Psoas muscle (tissue), 7 donors: ENCODE measurements at regions not wholly inside any gene's neighbourhood (a gene's known extent, or its start where the extent isn't known, plus 50 kb on each side); places are given as distances from the start of the nearest gene placed in this dataset.

ENCODE experiments used
- ATAC-seq, 4 donors: fragments of 200-7000 bp; cut with Tn5 transposase; one replicate each; pipeline ENCODE4 v1.9.1; 2020; ENCODE audit warnings: moderate library complexity in 3 of 4, mild to moderate bottlenecking in 2 of 4
- DNase-seq, 2 donors: peaks; one replicate each; pipeline ENCODE4 v3.0.0-alpha.2; 2020
- H3K27ac ChIP-seq: fragments of 200-600 bp; one replicate; pipeline ENCODE4 v1.8.0; 2022
- H3K27me3 ChIP-seq, 3 donors: fragments of 200-600 bp in 1 of 3; one replicate each; pipeline versions ENCODE4 v1.6.1 to v1.8.0; 2013 to 2022; ENCODE audit warnings: low read length in 2 of 3, mild to moderate bottlenecking in 2 of 3, moderate library complexity in 1 of 3; ENCODE audit not compliant: insufficient read depth in 3 of 3
- H3K36me3 ChIP-seq, 2 donors: fragments of 200-600 bp in 1 of 2; one replicate each; pipeline versions ENCODE4 v1.6.1 to v1.8.0; 2013 to 2022; ENCODE audit warnings: low read depth in 1 of 2, mild to moderate bottlenecking in 1 of 2, moderate library complexity in 1 of 2; ENCODE audit not compliant: insufficient read depth in 1 of 2
- H3K4me1 ChIP-seq: fragments of 200-600 bp; one replicate; pipeline ENCODE4 v1.8.0; 2022
- H3K4me3 ChIP-seq: fragments of 200-600 bp; one replicate; pipeline ENCODE4 v1.8.0; 2022; ENCODE audit warnings: mild to moderate bottlenecking
- H3K9me3 ChIP-seq: fragments of 200-600 bp; one replicate; pipeline ENCODE4 v1.8.0; 2022
- CTCF ChIP-seq: fragments of 200-600 bp; IDR thresholded peaks from one replicate; pipeline ENCODE4 v1.8.0; 2022; ENCODE audit warnings: antibody characterized with exemption
- WGBS, 3 donors: extraction: QIAGEN DNeasy Blood & Tissue Kit; methylation state at CpG; one replicate each; pipeline versions ENCODE4 v1.1.6 to v1.1.7; 2013; 5-methylcytosine and 5-hydroxymethylcytosine counted together
- intact Hi-C, 2 donors: fragments of 100-400 bp; cut with DNase I; formaldehyde crosslinking; loops; one replicate each; pipeline versions ENCODE4 v1.11.0 to v1.14.2; 2022
- donor health status: healthy with polysubstance abuse.
- donor health status: DM: no; HTN: no; CAD: no; lungs with moderate emphysema.
- donor health status: Bipolar disorder and iron deficiency.
- donor health status: healthy.
- donor health status: DM: yes; HTN: yes; CAD: no.
- donor health status: DM: no; HTN: no; CAD: no.
- donor health status: DM: yes; HTN: yes; CAD: no.

DNA sequence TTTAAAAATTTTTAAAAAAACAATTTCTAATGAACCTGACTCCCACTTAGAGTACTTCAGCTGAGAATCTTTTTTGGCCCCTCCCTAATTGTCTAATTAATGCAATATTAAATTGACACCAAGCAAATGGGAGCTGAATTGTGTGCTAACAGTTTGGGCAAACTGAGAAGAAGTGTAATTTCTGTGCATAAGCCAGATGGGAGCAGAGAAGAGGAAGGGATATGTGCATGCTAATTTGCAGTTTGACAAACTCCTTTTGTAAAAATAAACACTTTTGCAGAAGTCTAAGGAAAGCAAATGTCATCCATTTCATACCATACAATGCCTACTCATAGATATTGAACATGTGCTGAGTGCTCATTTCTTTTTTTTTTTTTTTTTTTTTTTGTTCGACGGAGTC, 332.0 kb downstream of the CYRIA start:
- WGBS, 3 donors, result 50 to 93% (median 71%) methylated on average over 2 of the region's 2 CpGs
- no peak for ATAC-seq
- no peaks in the 10 kb centered on the region for H3K27me3 ChIP-seq

GRCh38 chr2:16332681-16333557, 332.7 kb downstream of the CYRIA start:
- Histone ChIP-seq H3K4me3 (no peak overlapping the region), H3K36me3 (no peaks in the 10 kb centered on the region), H3K4me1 (no peaks in the 10 kb centered on the region), H3K9me3 (no peaks in the 10 kb centered on the region), H3K27me3 (no peaks in the 10 kb centered on the region), H3K27ac (no peak overlapping the region)
- 33 to 45% (median 34%) methylated on average over 8 of the region's 8 CpGs for WGBS, 3 donors
- intact Hi-C loops, result no loop called here
- ATAC-seq (peak in 1 of 4 donors; percentile 30), DNase-seq (no peak)
- no peak for TF ChIP-seq CTCF

More for the DNA sequence above, 332.0 kb downstream of the CYRIA start:
- H3K36me3 ChIP-seq, result no peaks in the 10 kb centered on the region
- H3K9me3 ChIP-seq, result no peaks in the 10 kb centered on the region
- TF ChIP-seq CTCF, result no peak
- H3K27ac ChIP-seq, result no peak overlapping the region
- no peak for DNase-seq
- intact Hi-C loops, result no loop called here
- no peak overlapping the region for H3K4me3 ChIP-seq
- H3K4me1 ChIP-seq, result no peaks in the 10 kb centered on the region

GRCh38 chr2:16331772-16332171, 333.9 kb downstream of the CYRIA start:
- H3K27me3 ChIP-seq, result no peaks in the 10 kb centered on the region
- H3K9me3 ChIP-seq, result no peaks in the 10 kb centered on the region
- DNase-seq (no peak), ATAC-seq (no peak)
- H3K4me3 ChIP-seq, result no peak overlapping the region
- H3K27ac ChIP-seq, result no peak overlapping the region
- H3K4me1 ChIP-seq, result no peaks in the 10 kb centered on the region
- intact Hi-C loops, result no loop called here
- no peak for TF ChIP-seq CTCF
- 84 to 92% (median 91%) methylated on average over 2 of the region's 2 CpGs for WGBS, 3 donors
- H3K36me3 ChIP-seq, result no peaks in the 10 kb centered on the region

GRCh38 chr2:16330982-16331381, 334.7 kb downstream of the CYRIA start:
- WGBS, 3 donors, result 46 to 55% (median 53%) methylated on average over 5 of the region's 5 CpGs
- no peak for DNase-seq
- Histone ChIP-seq H3K36me3 (no peaks in the 10 kb centered on the region), H3K4me3 (no peak overlapping the region), H3K4me1 (no peaks in the 10 kb centered on the region), H3K27ac (no peak overlapping the region), H3K9me3 (no peaks in the 10 kb centered on the region), H3K27me3 (no peaks in the 10 kb centered on the region)
- ATAC-seq, result no peak
- no peak for TF ChIP-seq CTCF
- intact Hi-C loops, result no loop called here
